ENCODE measurements at regions not wholly inside any gene's neighbourhood (a gene's known extent, or its start where the extent isn't known, plus 50 kb on each side); places are given as distances from the start of the nearest gene placed in this dataset.

GRCh38 chr14:105841022-105842009 lies 314.9 kb downstream of the TMEM121 start:
- TF ChIP-seq ZBTB1 (CRISPR knock-in tag; IDR thresholded peaks at IDR 0.05; ENCODE audit: borderline replicate concordance) (no peak), NR1H2 (CRISPR knock-in tag; IDR thresholded peaks at IDR 0.05; ENCODE audit: borderline replicate concordance, low read depth) (no peak), EZH2 (conservative IDR thresholded peaks at IDR 0.05; ENCODE audit: low read depth, low read length) (no peak), CREB1 (IDR thresholded peaks at IDR 0.05) (no peak), CREB1 (CRISPR knock-in tag; IDR thresholded peaks at IDR 0.05) (no peak), MAZ (IDR thresholded peaks at IDR 0.05; ENCODE audit: borderline replicate concordance, low read depth, low read length) (no peak), MAZ (CRISPR knock-in tag; IDR thresholded peaks at IDR 0.05; ENCODE audit: low read depth) (no peak), HCFC1 (IDR thresholded peaks at IDR 0.05; ENCODE audit: low read depth, low read length) (no peak), U2AF1 (optimal IDR thresholded peaks at IDR 0.05; ENCODE audit: low read depth, low read length) (no peak), TAF1 (CRISPR knock-in tag; IDR thresholded peaks at IDR 0.05) (no peak), HDAC2 (CRISPR knock-in tag; IDR thresholded peaks at IDR 0.05) (no peak), AHDC1 (CRISPR knock-in tag; IDR thresholded peaks at IDR 0.05; ENCODE audit: borderline replicate concordance) (no peak), SP2 (CRISPR knock-in tag; IDR thresholded peaks at IDR 0.05) (no peak), ZNF121 (CRISPR knock-in tag; IDR thresholded peaks at IDR 0.05) (no peak), CTCF (CRISPR knock-in tag; IDR thresholded peaks at IDR 0.05) (no peak), SRSF4 (IDR thresholded peaks at IDR 0.05; ENCODE audit: low read depth, low read length, poor library complexity, severe bottlenecking) (no peak)

Data from HepG2 (cell line).